PC-9 (cell line): ENCODE measurements at regions not wholly inside any gene's neighbourhood (a gene's known extent, or its start where the extent isn't known, plus 50 kb on each side); places are given as distances from the start of the nearest gene placed in this dataset.

Experiments used
- BruUV-seq: library from RNA; stranded (reverse); fragments of 400-500 nt; replicated peaks from 2 replicates; lab custom pipeline; 2021; lab: Mats Ljungman, UMichigan
- CTCF ChIA-PET: fragments of 300-600 bp; sonication (Branson Sonifier 250); formaldehyde crosslinking; loops from one replicate; lab custom pipeline; 2022; ENCODE audit warnings: antibody characterized with exemption; lab: Charles Lee
- POLR2A ChIA-PET: fragments of 300-600 bp; sonication (Branson Sonifier 250); formaldehyde crosslinking; loops from one replicate; lab custom pipeline; 2022; ENCODE audit warnings: antibody characterized with exemption; ENCODE audit not compliant: unreplicated experiment; lab: Charles Lee
- DNase-seq, 2 experiments: peaks; one replicate each; pipeline versions ENCODE4 v3.0.0 to v3.0.0-alpha.2; 2015 to 2022; ENCODE audit warnings: mixed read lengths in 1 of 2
- H2AFZ ChIP-seq: fragments of 200-600 bp; sonication (generic); 2 replicates; pipeline ENCODE4 v1.8.1; 2017; ENCODE audit warnings: antibody characterized with exemption
- H3F3A ChIP-seq: fragments of 200-600 bp; sonication (generic); 2 replicates; pipeline ENCODE4 v1.8.1; 2017; ENCODE audit warnings: antibody characterized with exemption, mild to moderate bottlenecking, low read depth; ENCODE audit not compliant: insufficient read depth
- H3K27ac ChIP-seq: fragments of 200-600 bp; sonication (generic); 2 replicates; pipeline ENCODE4 v1.6.1; 2016; ENCODE audit warnings: mixed run types
- H3K27me3 ChIP-seq: fragments of 200-600 bp; sonication (generic); 2 replicates; pipeline ENCODE4 v1.6.1; 2016; ENCODE audit warnings: low read depth, mixed run types; ENCODE audit not compliant: insufficient read depth
- H3K36me3 ChIP-seq: fragments of 200-600 bp; sonication (generic); 2 replicates; pipeline ENCODE4 v1.6.1; 2016; ENCODE audit warnings: low read depth, mixed run types
- H3K4me1 ChIP-seq: fragments of 200-600 bp; sonication (generic); replicated peaks from 2 replicates; pipeline ENCODE4 v1.6.1; 2016; ENCODE audit warnings: mixed run types; ENCODE audit not compliant: insufficient read depth
- H3K4me2 ChIP-seq: fragments of 200-600 bp; sonication (generic); 2 replicates; pipeline ENCODE4 v1.6.1; 2017; ENCODE audit warnings: mixed run types
- H3K4me3 ChIP-seq: fragments of 200-600 bp; sonication (generic); 2 replicates; pipeline ENCODE4 v1.6.1; 2016; ENCODE audit warnings: mixed run types
- H3K79me2 ChIP-seq: fragments of 200-600 bp; sonication (generic); 2 replicates; pipeline ENCODE4 v1.6.1; 2017; ENCODE audit warnings: low read depth, mixed run types
- H3K9me2 ChIP-seq: fragments of 200-600 bp; sonication (generic); 2 replicates; pipeline ENCODE4 v1.8.1; 2017; ENCODE audit warnings: mild to moderate bottlenecking; ENCODE audit not compliant: insufficient read depth
- H3K9me3 ChIP-seq: fragments of 200-600 bp; sonication (generic); 2 replicates; pipeline ENCODE4 v1.8.1; 2016; ENCODE audit warnings: low read depth; ENCODE audit not compliant: insufficient read depth
- H4K20me1 ChIP-seq: fragments of 200-600 bp; sonication (generic); 2 replicates; pipeline ENCODE4 v1.8.1; 2017; ENCODE audit not compliant: insufficient read depth
- EZH2 ChIP-seq: fragments of 200-600 bp; sonication (generic); IDR thresholded peaks from 2 replicates; pipeline ENCODE4 v1.8.0; 2017; ENCODE audit warnings: antibody characterized with exemption, low read depth
- intact Hi-C: fragments of 100-400 bp; cut with micrococcal nuclease; formaldehyde crosslinking; loops from one replicate; pipeline ENCODE4 v1.10.0; 2022; ENCODE audit not compliant: unreplicated experiment
- TF ChIP-seq, protein P1 (sequence below): fragments of 200-600 bp; sonication (generic); conservative IDR thresholded peaks from 2 replicates; pipeline ENCODE4 v1.6.1; 2017; ENCODE audit warnings: mixed run types, antibody characterized with exemption, mild to moderate bottlenecking, moderate library complexity

DNA sequence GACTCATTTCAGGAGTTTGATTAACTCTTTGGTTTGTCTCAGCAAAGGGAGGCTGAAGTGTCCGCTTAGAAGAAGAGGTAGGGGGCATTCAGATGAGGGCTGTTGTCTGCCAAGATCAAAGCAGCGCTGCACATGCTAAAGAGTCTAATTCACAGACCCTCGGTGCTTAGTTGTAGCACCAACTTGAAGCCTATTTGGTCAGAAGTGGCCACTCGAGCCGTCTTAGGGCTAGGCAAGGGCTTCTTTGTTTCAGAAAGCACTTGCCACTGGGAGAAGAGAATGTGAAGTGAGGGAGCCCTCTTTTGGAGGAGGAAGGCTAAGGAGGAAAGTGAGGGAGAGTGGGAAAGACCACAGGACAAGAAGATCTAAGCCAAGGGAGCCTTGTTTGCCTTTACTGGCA lies 313.4 kb upstream of the TMTC4 start:
- H3K4me3 ChIP-seq, result no peak overlapping the region
- no peaks in the 10 kb centered on the region for H3K4me1 ChIP-seq
- no peaks in the 10 kb centered on the region for H3K79me2 ChIP-seq
- no peak overlapping the region for H3K27ac ChIP-seq
- no peaks in the 10 kb centered on the region for H3K36me3 ChIP-seq
- H3K27me3 ChIP-seq, result peaks cover 37% of the 10 kb centered on the region
- no peaks in the 10 kb centered on the region for H3K9me3 ChIP-seq
- H3K9me2 ChIP-seq, result no peaks in the 10 kb centered on the region; the same call in 1 of the 2 replicates
- intact Hi-C loops, result no loop called here
- POLR2A ChIA-PET, result no interaction called here
- H4K20me1 ChIP-seq, result no peaks in the 10 kb centered on the region
- no peak overlapping the region for H3K4me2 ChIP-seq
- no peak for TF ChIP-seq EZH2
- TF ChIP-seq, protein P1, sequence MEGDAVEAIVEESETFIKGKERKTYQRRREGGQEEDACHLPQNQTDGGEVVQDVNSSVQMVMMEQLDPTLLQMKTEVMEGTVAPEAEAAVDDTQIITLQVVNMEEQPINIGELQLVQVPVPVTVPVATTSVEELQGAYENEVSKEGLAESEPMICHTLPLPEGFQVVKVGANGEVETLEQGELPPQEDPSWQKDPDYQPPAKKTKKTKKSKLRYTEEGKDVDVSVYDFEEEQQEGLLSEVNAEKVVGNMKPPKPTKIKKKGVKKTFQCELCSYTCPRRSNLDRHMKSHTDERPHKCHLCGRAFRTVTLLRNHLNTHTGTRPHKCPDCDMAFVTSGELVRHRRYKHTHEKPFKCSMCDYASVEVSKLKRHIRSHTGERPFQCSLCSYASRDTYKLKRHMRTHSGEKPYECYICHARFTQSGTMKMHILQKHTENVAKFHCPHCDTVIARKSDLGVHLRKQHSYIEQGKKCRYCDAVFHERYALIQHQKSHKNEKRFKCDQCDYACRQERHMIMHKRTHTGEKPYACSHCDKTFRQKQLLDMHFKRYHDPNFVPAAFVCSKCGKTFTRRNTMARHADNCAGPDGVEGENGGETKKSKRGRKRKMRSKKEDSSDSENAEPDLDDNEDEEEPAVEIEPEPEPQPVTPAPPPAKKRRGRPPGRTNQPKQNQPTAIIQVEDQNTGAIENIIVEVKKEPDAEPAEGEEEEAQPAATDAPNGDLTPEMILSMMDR, result no peak
- BruUV-seq, result no TSS peak
- DNase-seq, result no peak
- H2AFZ ChIP-seq, result no peak overlapping the region
- CTCF ChIA-PET, result no interaction called here
- H3F3A ChIP-seq, result no peaks in the 10 kb centered on the region

DNA sequence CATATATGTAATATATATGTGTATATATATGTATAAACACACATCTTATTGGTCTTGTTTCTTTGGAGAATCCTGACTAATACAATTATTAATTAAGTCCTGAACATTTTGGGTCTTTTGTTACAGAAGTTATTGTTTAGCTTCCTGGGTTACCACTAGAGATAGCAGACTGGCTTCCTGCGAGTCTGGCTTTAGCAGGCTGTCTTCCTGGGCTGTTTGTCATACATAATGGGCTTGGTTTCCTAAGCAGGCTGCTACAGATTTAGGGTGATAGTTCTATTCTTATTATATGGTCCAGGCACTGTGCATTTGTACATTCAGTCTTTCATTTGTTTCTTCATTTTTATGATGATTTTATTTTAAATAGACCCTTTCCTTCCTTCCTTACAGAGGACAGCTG lies 312.0 kb upstream of the TMTC4 start:
- H3K27me3 ChIP-seq, result peaks cover 34% of the 10 kb centered on the region
- BruUV-seq, result no TSS peak
- no peaks in the 10 kb centered on the region for H3K9me3 ChIP-seq
- intact Hi-C loops, result no loop called here
- no peaks in the 10 kb centered on the region; the same call in 1 of the 2 replicates for H3K9me2 ChIP-seq
- no peak overlapping the region for H2AFZ ChIP-seq
- TF ChIP-seq, protein P1, result no peak
- TF ChIP-seq EZH2, result no peak
- no peak for DNase-seq
- no peaks in the 10 kb centered on the region for H3K4me1 ChIP-seq
- no peaks in the 10 kb centered on the region for H3K79me2 ChIP-seq
- H3K4me3 ChIP-seq, result no peak overlapping the region
- CTCF ChIA-PET, result no interaction called here
- no peak overlapping the region for H3K27ac ChIP-seq
- no peaks in the 10 kb centered on the region for H4K20me1 ChIP-seq
- no peaks in the 10 kb centered on the region for H3F3A ChIP-seq
- H3K4me2 ChIP-seq, result no peak overlapping the region
- H3K36me3 ChIP-seq, result no peaks in the 10 kb centered on the region
- POLR2A ChIA-PET, result no interaction called here

DNA sequence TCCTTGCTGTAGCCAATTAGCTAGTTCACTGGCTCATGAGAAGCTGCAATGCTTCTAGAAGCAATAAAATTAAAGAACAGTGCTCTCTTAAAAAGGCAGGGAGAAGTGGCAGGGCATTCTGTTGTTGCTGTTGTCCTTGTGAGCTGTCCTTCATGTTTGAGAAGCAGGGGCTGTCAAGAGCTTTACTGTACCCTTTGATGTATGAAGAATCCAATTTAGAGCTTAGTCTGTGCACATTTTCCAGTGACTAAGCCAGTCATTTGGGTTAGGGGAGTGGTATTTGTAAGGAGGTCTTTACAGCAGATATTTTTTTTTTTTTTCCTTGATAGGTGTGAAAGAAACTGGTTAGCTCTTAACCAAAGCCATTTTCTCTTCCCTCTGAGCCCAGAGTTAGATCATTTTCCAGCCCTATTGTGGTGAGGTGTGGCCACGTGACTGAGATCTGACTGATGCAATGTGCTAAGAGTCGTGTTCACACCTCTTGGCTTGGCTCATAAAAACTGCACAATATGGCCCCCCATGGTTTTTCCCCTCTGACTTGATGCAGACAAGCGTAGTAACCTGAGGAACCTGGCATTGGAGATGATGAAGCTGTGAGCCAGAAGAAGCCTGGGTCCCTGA lies 309.6 kb upstream of the TMTC4 start:
- Histone ChIP-seq H3K9me3 (no peaks in the 10 kb centered on the region), H3K27ac (no peak overlapping the region), H3K4me3 (no peak overlapping the region), H3K9me2 (no peaks in the 10 kb centered on the region; the same call in 1 of the 2 replicates), H3K4me2 (no peak overlapping the region), H3K36me3 (no peaks in the 10 kb centered on the region), H3K27me3 (peaks cover 30% of the 10 kb centered on the region; the same call in 1 of the 2 replicates), H3K4me1 (no peaks in the 10 kb centered on the region), H3K79me2 (no peaks in the 10 kb centered on the region), H3F3A (no peaks in the 10 kb centered on the region), H2AFZ (no peak overlapping the region), H4K20me1 (no peaks in the 10 kb centered on the region)
- intact Hi-C loops, result no loop called here
- ChIA-PET CTCF (no interaction called here), POLR2A (no interaction called here)
- DNase-seq, result no peak
- TF ChIP-seq, protein P1, result no peak
- TF ChIP-seq EZH2, result no peak
- no TSS peak for BruUV-seq
